Activated T-helper 2 cell treated with anti-CD3 and anti-CD28 coated beads, Interferon-gamma antibody, Interleukin-2, Interleukin-4, amounts not matched to agents 10 μg/mL and 5 μg/mL and 100 μg/mL, durations not matched to agents 14 hours and 24 hours and 36 hours (primary cell): ENCODE measurements at regions not wholly inside any gene's neighbourhood (a gene's known extent, or its start where the extent isn't known, plus 50 kb on each side); places are given as distances from the start of the nearest gene placed in this dataset.
"Not testable (repeated sequence)": the region's sequence is repeated elsewhere in the genome, so short reads cannot be mapped to it uniquely, and the experiment has no call there.

ENCODE experiments used
- DNase-seq: peaks from one replicate; pipeline ENCODE4 v3.0.0; 2021; ENCODE audit warnings: low spot score
- H3K27ac Mint-ChIP-seq: one replicate; pipeline ENCODE4 v1.8.0; 2021; ENCODE audit warnings: mixed read lengths
- H3K27me3 Mint-ChIP-seq: one replicate; pipeline ENCODE4 v1.8.0; 2021; ENCODE audit warnings: low read depth, mixed read lengths
- H3K36me3 Mint-ChIP-seq: one replicate; pipeline ENCODE4 v1.8.0; 2021; ENCODE audit warnings: low read depth, mixed read lengths
- H3K4me1 Mint-ChIP-seq: one replicate; pipeline ENCODE4 v1.8.0; 2021; ENCODE audit warnings: low read depth, mixed read lengths
- H3K4me3 Mint-ChIP-seq: one replicate; pipeline ENCODE4 v1.8.0; 2021; ENCODE audit warnings: low read depth, mild to moderate bottlenecking, moderate library complexity, mixed read lengths
- H3K9me3 Mint-ChIP-seq: one replicate; pipeline ENCODE4 v1.8.0; 2021; ENCODE audit warnings: mixed read lengths
- intact Hi-C: fragments of 100-400 bp; cut with micrococcal nuclease; formaldehyde crosslinking; loops from one replicate; pipeline ENCODE4 v1.15.1; 2023

GRCh38 chr3:20238199-20238598, 52.2 kb upstream of the SGO1 start:
- intact Hi-C loops, H3K4me3 Mint-ChIP-seq, H3K4me1 Mint-ChIP-seq, H3K9me3 Mint-ChIP-seq, H3K27ac Mint-ChIP-seq, H3K36me3 Mint-ChIP-seq, H3K27me3 Mint-ChIP-seq, DNase-seq: not testable (repeated sequence)

DNA sequence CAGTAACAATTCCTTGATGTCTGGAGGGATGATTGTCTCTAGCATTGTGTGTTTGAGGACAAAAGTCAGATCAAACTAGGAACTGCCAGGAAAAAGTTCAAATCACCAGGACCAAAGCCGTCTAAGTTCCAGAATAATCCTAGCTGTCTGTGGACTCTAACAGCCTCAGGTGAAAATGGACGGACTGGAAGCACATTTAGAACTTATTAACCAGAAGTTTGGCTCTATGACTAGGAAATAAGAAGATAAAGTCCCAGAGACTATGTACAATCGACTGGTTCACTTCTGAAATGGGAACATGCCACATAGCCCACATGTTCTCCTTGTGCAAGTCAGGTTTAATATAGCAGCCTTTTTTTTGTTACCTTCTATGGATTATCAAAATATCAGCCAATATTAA, 50.6 kb upstream of the SGO1 start:
- no peak for DNase-seq
- no peaks in the 10 kb centered on the region for H3K9me3 Mint-ChIP-seq
- no peak overlapping the region for H3K4me3 Mint-ChIP-seq
- peaks cover 2% of the 10 kb centered on the region for H3K4me1 Mint-ChIP-seq
- H3K36me3 Mint-ChIP-seq: no peaks in the 10 kb centered on the region
- intact Hi-C loops: no loop called here
- H3K27me3 Mint-ChIP-seq: no peaks in the 10 kb centered on the region
- no peak overlapping the region for H3K27ac Mint-ChIP-seq
